Right lobe of liver (tissue), 6 donors: ENCODE measurements at regions not wholly inside any gene's neighbourhood (a gene's known extent, or its start where the extent isn't known, plus 50 kb on each side); places are given as distances from the start of the nearest gene placed in this dataset.
A peak's percentile ranks its signal among the peaks of the same experiment; 100 is the strongest.

Source experiments
- ATAC-seq, 4 donors: fragments of 200-7000 bp; cut with Tn5 transposase; one replicate each; pipeline ENCODE4 v1.9.1; 2020; ENCODE audit warnings: mild to moderate bottlenecking in 4 of 4, moderate library complexity in 4 of 4
- DNase-seq, 3 donors: peaks; one replicate each; pipeline ENCODE4 v3.0.0-alpha.2; 2020
- H3K27ac ChIP-seq, 3 donors: fragments of 200-600 bp; one replicate each; pipeline ENCODE4 v1.8.0; 2022
- H3K27me3 ChIP-seq, 2 donors: fragments of 200-600 bp; one replicate each; pipeline ENCODE4 v1.8.0; 2022
- H3K36me3 ChIP-seq, 4 donors: fragments of 200-600 bp; sonication (generic) in 1 of 4; one replicate each; pipeline versions ENCODE4 v1.5.1 to v1.8.0; 2017 to 2022; ENCODE audit warnings: control low read depth in 1 of 4
- H3K4me1 ChIP-seq, 4 donors: fragments of 200-600 bp; sonication (generic) in 1 of 4; one replicate each; pipeline versions ENCODE4 v1.5.1 to v1.8.0; 2017 to 2022; ENCODE audit warnings: control low read depth in 1 of 4
- H3K4me3 ChIP-seq, 3 donors: fragments of 200-600 bp; one replicate each; pipeline ENCODE4 v1.8.0; 2022
- H3K9me3 ChIP-seq, 4 donors: fragments of 200-600 bp; sonication (generic) in 1 of 4; one replicate each; pipeline versions ENCODE4 v1.5.1 to v1.8.0; 2017 to 2022; ENCODE audit warnings: control low read depth in 1 of 4
- POLR2A ChIP-seq: fragments of 450-650 bp; IDR thresholded peaks from one replicate; pipeline ENCODE4 v1.6.1; 2017; ENCODE audit warnings: antibody characterized with exemption, mild to moderate bottlenecking
- WGBS: methylation state at CpG from one replicate; pipeline ENCODE4 v1.1.6; 2018; ENCODE audit warnings: low coverage, low lambda C conversion rate; ENCODE audit not compliant: insufficient coverage; ENCODE audit errors: missing lambda C conversion rate; 5-methylcytosine and 5-hydroxymethylcytosine counted together
- intact Hi-C, 2 donors: fragments of 100-400 bp; cut with DNase I; formaldehyde crosslinking; loops; one replicate each; pipeline versions ENCODE4 v1.11.2 to v1.14.1; 2022
- TF ChIP-seq, protein P1 (sequence below), 4 donors: fragments of 200-600 bp in 3 of 4; fragments of 450-650 bp in 1 of 4; IDR thresholded peaks; one replicate each; pipeline versions ENCODE4 v1.5.1 to v1.8.0; 2016 to 2022; ENCODE audit warnings: antibody characterized with exemption in 4 of 4, mild to moderate bottlenecking in 2 of 4
- donor health status: DM: no; HTN: yes; CAD: no.
- donor health status: DM: no; HTN: no; CAD: no.
- donor health status: DM: no; HTN: no; CAD: no.
- donor health status: DM: no; HTN: yes; CAD: no.
- donor health status: DM: no; HTN: yes; CAD: no.

DNA sequence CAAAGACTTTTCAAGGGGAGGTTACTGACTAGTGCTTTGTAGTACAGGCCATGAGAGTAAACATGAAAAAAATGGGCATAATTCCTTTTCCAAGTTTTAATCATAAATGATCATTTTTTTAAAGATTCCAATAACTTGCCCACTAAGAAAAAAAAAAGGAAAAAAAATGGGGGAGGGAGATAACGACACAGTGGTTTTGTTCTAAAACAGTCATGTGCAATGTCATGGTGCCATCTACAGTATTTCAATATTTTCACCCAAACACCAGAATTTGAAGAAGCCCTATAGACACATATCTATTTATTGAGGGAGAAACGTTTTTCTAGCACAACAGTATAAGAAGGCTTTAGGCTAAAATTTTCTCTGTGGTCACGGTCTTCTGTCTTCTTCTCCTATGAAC lies 250.2 kb downstream of the LTN1 start:
- intact Hi-C loops: no loop called here
- WGBS: 33% methylated on average over 3 of the region's 3 CpGs
- no peak for TF ChIP-seq POLR2A
- TF ChIP-seq, protein P1, sequence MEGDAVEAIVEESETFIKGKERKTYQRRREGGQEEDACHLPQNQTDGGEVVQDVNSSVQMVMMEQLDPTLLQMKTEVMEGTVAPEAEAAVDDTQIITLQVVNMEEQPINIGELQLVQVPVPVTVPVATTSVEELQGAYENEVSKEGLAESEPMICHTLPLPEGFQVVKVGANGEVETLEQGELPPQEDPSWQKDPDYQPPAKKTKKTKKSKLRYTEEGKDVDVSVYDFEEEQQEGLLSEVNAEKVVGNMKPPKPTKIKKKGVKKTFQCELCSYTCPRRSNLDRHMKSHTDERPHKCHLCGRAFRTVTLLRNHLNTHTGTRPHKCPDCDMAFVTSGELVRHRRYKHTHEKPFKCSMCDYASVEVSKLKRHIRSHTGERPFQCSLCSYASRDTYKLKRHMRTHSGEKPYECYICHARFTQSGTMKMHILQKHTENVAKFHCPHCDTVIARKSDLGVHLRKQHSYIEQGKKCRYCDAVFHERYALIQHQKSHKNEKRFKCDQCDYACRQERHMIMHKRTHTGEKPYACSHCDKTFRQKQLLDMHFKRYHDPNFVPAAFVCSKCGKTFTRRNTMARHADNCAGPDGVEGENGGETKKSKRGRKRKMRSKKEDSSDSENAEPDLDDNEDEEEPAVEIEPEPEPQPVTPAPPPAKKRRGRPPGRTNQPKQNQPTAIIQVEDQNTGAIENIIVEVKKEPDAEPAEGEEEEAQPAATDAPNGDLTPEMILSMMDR (IDR thresholded peaks at IDR 0.05): peak in 1 of 4 donors; percentile 10
- DNase-seq (no peak), ATAC-seq (no peak)
- no peaks in the 10 kb centered on the region for H3K36me3 ChIP-seq
- no peaks in the 10 kb centered on the region for H3K4me1 ChIP-seq
- H3K9me3 ChIP-seq: no peaks in the 10 kb centered on the region
- H3K4me3 ChIP-seq: no peak overlapping the region
- no peaks in the 10 kb centered on the region for H3K27me3 ChIP-seq
- H3K27ac ChIP-seq: no peak overlapping the region

DNA sequence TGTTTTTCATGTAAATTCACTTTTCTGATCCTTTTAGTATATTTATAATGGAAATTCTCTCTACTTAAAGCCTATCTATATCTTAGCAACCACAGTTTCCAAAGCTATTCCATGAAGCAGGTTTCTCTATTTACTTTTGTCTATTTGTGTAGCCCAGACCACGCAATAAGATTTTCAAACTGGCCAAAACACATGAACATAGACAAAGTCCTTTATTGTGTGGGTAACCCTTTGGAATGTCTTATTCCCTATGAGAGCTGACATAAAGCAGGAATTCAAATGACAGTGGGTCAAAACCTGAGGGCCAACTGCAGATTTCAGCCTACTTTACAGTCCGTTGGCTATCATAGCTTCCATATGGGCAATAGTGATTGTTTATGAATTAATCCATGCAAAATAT lies 252.6 kb downstream of the LTN1 start:
- 74% methylated on average over 2 of the region's 2 CpGs for WGBS
- Histone ChIP-seq H3K27me3 (no peaks in the 10 kb centered on the region), H3K4me1 (no peaks in the 10 kb centered on the region), H3K4me3 (no peak overlapping the region), H3K9me3 (no peaks in the 10 kb centered on the region), H3K36me3 (no peaks in the 10 kb centered on the region), H3K27ac (no peak overlapping the region)
- DNase-seq: no peak
- TF ChIP-seq, protein P1 (IDR thresholded peaks at IDR 0.05): no peak
- TF ChIP-seq POLR2A: no peak
- intact Hi-C loops: no loop called here
- no peak for ATAC-seq

DNA sequence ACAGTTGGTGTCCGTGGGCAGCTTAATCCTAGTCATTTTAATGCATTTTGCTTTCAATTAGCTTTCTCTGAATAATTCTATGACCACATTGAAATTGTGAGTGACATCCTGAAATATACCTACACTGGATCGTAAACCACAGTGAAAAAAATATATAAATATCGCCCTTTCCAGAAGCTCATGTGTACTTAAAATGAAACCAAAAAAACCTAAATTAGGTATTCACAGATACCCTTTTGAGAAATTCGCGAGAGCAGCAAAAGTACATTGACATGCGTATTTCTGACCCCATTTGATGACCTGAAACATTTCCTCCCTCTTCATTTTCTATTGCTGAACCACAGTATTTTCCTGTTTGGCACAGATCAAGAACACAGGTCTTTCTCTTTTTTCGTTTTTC lies 253.8 kb downstream of the LTN1 start:
- 34% methylated on average over 7 of the region's 7 CpGs for WGBS
- intact Hi-C loops: no loop called here
- no peaks in the 10 kb centered on the region for H3K9me3 ChIP-seq
- H3K27ac ChIP-seq: no peak overlapping the region
- H3K4me1 ChIP-seq: no peaks in the 10 kb centered on the region
- H3K27me3 ChIP-seq: no peaks in the 10 kb centered on the region
- no peaks in the 10 kb centered on the region for H3K36me3 ChIP-seq
- DNase-seq: no peak
- ATAC-seq: no peak
- TF ChIP-seq, protein P1 (IDR thresholded peaks at IDR 0.05): no peak
- TF ChIP-seq POLR2A: no peak
- H3K4me3 ChIP-seq: no peak overlapping the region

DNA sequence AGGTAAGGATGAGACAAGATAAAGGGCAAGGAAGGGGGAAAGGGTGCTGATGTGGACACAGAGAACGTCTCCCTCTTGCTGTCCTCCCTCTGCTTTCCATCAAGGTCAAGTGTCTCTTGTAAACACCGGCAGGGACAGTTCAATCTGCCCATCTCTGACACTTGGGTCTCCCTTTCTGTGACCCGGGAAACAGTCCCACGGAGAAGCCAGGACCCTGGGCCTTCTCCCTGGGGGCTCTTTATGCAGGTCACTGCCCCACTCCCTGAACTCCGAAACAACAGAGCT lies 254.3 kb downstream of the LTN1 start:
- no peaks in the 10 kb centered on the region for H3K36me3 ChIP-seq
- no peak overlapping the region for H3K4me3 ChIP-seq
- DNase-seq (no peak), ATAC-seq (no peak)
- H3K27ac ChIP-seq: no peak overlapping the region
- no peaks in the 10 kb centered on the region for H3K27me3 ChIP-seq
- WGBS: 79% methylated on average over 5 of the region's 5 CpGs
- intact Hi-C loops: no loop called here
- H3K4me1 ChIP-seq: no peaks in the 10 kb centered on the region
- TF ChIP-seq POLR2A: no peak
- TF ChIP-seq, protein P1 (IDR thresholded peaks at IDR 0.05): no peak
- H3K9me3 ChIP-seq: no peaks in the 10 kb centered on the region

DNA sequence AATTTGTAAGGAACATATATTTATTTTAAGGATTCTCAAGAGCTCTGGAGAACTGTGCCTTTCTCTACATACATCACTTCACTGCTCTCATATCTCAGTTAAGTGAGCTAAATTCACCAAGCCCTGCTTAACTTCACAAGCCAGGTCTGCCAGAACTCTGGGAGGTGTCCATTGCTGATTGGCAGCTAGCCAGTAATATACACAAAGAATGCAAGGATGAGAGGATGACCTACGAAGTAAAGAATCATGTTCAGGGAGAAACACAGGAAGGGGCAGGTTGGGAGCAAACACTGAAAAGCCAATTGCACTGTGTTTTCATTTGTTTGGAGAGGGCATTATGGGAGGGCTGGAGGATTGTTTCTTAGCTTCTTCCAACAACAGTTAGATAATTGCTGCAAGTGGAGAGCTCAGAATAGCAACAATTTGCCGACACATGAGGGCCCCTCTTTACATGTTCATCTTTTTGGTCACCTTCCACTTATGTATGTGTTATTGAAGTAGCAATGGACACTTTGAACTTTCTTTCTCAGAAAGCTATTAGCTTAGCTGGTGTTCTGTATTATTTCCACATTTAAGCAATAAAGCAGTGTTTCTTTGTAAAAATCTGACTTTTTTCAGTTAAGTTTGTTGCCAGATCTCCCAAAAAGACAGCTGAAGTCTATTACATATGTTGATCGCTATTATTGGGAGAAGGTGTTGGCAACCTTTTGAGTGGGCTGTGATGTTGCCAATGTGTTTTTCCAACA lies 254.8 kb downstream of the LTN1 start:
- ATAC-seq: no peak
- no peaks in the 10 kb centered on the region for H3K27me3 ChIP-seq
- no peaks in the 10 kb centered on the region for H3K36me3 ChIP-seq
- no peak overlapping the region for H3K4me3 ChIP-seq
- H3K27ac ChIP-seq: no peak overlapping the region
- TF ChIP-seq POLR2A: no peak
- TF ChIP-seq, protein P1 (IDR thresholded peaks at IDR 0.05): no peak
- no peaks in the 10 kb centered on the region for H3K4me1 ChIP-seq
- WGBS: 65% methylated on average over 3 of the region's 3 CpGs
- no peaks in the 10 kb centered on the region for H3K9me3 ChIP-seq
- intact Hi-C loops: no loop called here
- no peak for DNase-seq
